Thyroid gland (tissue), 4 donors: ENCODE measurements at regions not wholly inside any gene's neighbourhood (a gene's known extent, or its start where the extent isn't known, plus 50 kb on each side); places are given as distances from the start of the nearest gene placed in this dataset.

Source experiments
- DNase-seq, 2 donors: peaks; one replicate each; pipeline ENCODE4 v3.0.0-alpha.2; 2019
- H3K27ac ChIP-seq, 3 donors: fragments of 200-600 bp; sonication (generic); 1 replicate in 2 of 3; 2 replicates in 1 of 3; pipeline ENCODE4 v1.5.1; 2016 to 2019; ENCODE audit warnings: mild to moderate bottlenecking in 1 of 3, moderate library complexity in 1 of 3
- H3K27me3 ChIP-seq: fragments of 200-600 bp; sonication (generic); one replicate; pipeline ENCODE4 v1.5.1; 2019
- H3K36me3 ChIP-seq, 2 donors: fragments of 200-600 bp; sonication (generic); one replicate each; pipeline ENCODE4 v1.5.1; 2016 to 2019
- H3K4me1 ChIP-seq, 2 donors: fragments of 200-600 bp; sonication (generic); one replicate each; pipeline ENCODE4 v1.5.1; 2017 to 2019
- H3K4me3 ChIP-seq, 3 donors: fragments of 200-600 bp; sonication (generic); replicated peaks in 1 of 3; 1 replicate in 2 of 3; 2 replicates in 1 of 3; pipeline ENCODE4 v1.5.1; 2016; ENCODE audit warnings: mild to moderate bottlenecking in 1 of 3
- H3K9me3 ChIP-seq: fragments of 200-600 bp; sonication (generic); one replicate; pipeline ENCODE4 v1.5.1; 2017
- CTCF ChIP-seq, 6 experiments: fragments of 200-600 bp in 3 of 6; fragments of 450-650 bp in 3 of 6; sonication (generic) in 3 of 6; IDR thresholded peaks; one replicate each; pipeline ENCODE4 v1.5.1; 2016 to 2019; ENCODE audit warnings: antibody characterized with exemption in 6 of 6, mild to moderate bottlenecking in 2 of 6, inconsistent platforms in 1 of 6, moderate library complexity in 1 of 6
- POLR2A ChIP-seq, 2 donors: fragments of 450-650 bp; IDR thresholded peaks; one replicate each; pipeline ENCODE4 v1.6.1; 2017; ENCODE audit warnings: antibody characterized with exemption in 2 of 2, mild to moderate bottlenecking in 2 of 2, moderate library complexity in 1 of 2
- WGBS, 2 donors: methylation state at CpG; one replicate each; pipeline ENCODE4 v1.1.5; 2017; 5-methylcytosine and 5-hydroxymethylcytosine counted together
- intact Hi-C: fragments of 100-400 bp; cut with DNase I; formaldehyde crosslinking; loops from one replicate; pipeline ENCODE4 v1.15.1; 2023

GRCh38 chr9:108512426-108513173 lies 343.2 kb downstream of the ACTL7B start:
- Histone ChIP-seq H3K27ac (no peak overlapping the region), H3K9me3 (no peaks in the 10 kb centered on the region), H3K4me1 (no peaks in the 10 kb centered on the region), H3K4me3 (no peak overlapping the region), H3K27me3 (no peaks in the 10 kb centered on the region), H3K36me3 (no peaks in the 10 kb centered on the region)
- 74 to 78% methylated on average over 5 of the region's 5 CpGs for WGBS, 2 donors
- TF ChIP-seq POLR2A (IDR thresholded peaks at IDR 0.05), result no peak
- no peak for TF ChIP-seq CTCF (IDR thresholded peaks at IDR 0.05)
- intact Hi-C loops, result no loop called here
- no peak for DNase-seq

GRCh38 chr9:108511307-108511706 lies 344.5 kb downstream of the ACTL7B start:
- H3K4me1 ChIP-seq, result no peaks in the 10 kb centered on the region
- H3K9me3 ChIP-seq, result no peaks in the 10 kb centered on the region
- H3K27ac ChIP-seq, result no peak overlapping the region
- no peaks in the 10 kb centered on the region for H3K36me3 ChIP-seq
- no peak for TF ChIP-seq CTCF (IDR thresholded peaks at IDR 0.05)
- TF ChIP-seq POLR2A (IDR thresholded peaks at IDR 0.05), result no peak
- intact Hi-C loops, result no loop called here
- no peak overlapping the region for H3K4me3 ChIP-seq
- no peak for DNase-seq
- WGBS, 2 donors, result 88 to 95% methylated on average over 5 of the region's 5 CpGs
- H3K27me3 ChIP-seq, result no peaks in the 10 kb centered on the region

GRCh38 chr9:108496846-108497245 lies 358.9 kb downstream of the ACTL7B start:
- no peak for DNase-seq
- WGBS, 2 donors, result 89 to 93% methylated on average over 4 of the region's 4 CpGs
- no peak overlapping the region for H3K4me3 ChIP-seq
- no peaks in the 10 kb centered on the region for H3K4me1 ChIP-seq
- TF ChIP-seq CTCF (IDR thresholded peaks at IDR 0.05), result no peak
- no peak for TF ChIP-seq POLR2A (IDR thresholded peaks at IDR 0.05)
- intact Hi-C loops, result no loop called here
- no peaks in the 10 kb centered on the region for H3K9me3 ChIP-seq
- no peaks in the 10 kb centered on the region for H3K36me3 ChIP-seq
- no peak overlapping the region for H3K27ac ChIP-seq
- H3K27me3 ChIP-seq, result no peaks in the 10 kb centered on the region

GRCh38 chr9:108489567-108489966 lies 366.2 kb downstream of the ACTL7B start:
- no peak overlapping the region for H3K27ac ChIP-seq
- no peak for DNase-seq
- H3K9me3 ChIP-seq, result no peaks in the 10 kb centered on the region
- TF ChIP-seq CTCF (IDR thresholded peaks at IDR 0.05), result no peak
- TF ChIP-seq POLR2A (IDR thresholded peaks at IDR 0.05), result no peak
- no peaks in the 10 kb centered on the region for H3K4me1 ChIP-seq
- intact Hi-C loops, result no loop called here
- H3K27me3 ChIP-seq, result no peaks in the 10 kb centered on the region
- WGBS, 2 donors, result 95 to 98% methylated on average over 1 of the region's 1 CpG
- no peak overlapping the region for H3K4me3 ChIP-seq
- no peaks in the 10 kb centered on the region for H3K36me3 ChIP-seq

GRCh38 chr9:108486831-108487230 lies 369.0 kb downstream of the ACTL7B start:
- Histone ChIP-seq H3K36me3 (no peaks in the 10 kb centered on the region), H3K9me3 (no peaks in the 10 kb centered on the region), H3K27me3 (no peaks in the 10 kb centered on the region), H3K27ac (no peak overlapping the region), H3K4me3 (no peak overlapping the region), H3K4me1 (no peaks in the 10 kb centered on the region)
- DNase-seq, result no peak
- TF ChIP-seq CTCF (IDR thresholded peaks at IDR 0.05), result no peak
- WGBS, 2 donors, result 74 to 83% methylated on average over 2 of the region's 2 CpGs
- intact Hi-C loops, result no loop called here
